ENCODE measurements at regions not wholly inside any gene's neighbourhood (a gene's known extent, or its start where the extent isn't known, plus 50 kb on each side); places are given as distances from the start of the nearest gene placed in this dataset.

DNA sequence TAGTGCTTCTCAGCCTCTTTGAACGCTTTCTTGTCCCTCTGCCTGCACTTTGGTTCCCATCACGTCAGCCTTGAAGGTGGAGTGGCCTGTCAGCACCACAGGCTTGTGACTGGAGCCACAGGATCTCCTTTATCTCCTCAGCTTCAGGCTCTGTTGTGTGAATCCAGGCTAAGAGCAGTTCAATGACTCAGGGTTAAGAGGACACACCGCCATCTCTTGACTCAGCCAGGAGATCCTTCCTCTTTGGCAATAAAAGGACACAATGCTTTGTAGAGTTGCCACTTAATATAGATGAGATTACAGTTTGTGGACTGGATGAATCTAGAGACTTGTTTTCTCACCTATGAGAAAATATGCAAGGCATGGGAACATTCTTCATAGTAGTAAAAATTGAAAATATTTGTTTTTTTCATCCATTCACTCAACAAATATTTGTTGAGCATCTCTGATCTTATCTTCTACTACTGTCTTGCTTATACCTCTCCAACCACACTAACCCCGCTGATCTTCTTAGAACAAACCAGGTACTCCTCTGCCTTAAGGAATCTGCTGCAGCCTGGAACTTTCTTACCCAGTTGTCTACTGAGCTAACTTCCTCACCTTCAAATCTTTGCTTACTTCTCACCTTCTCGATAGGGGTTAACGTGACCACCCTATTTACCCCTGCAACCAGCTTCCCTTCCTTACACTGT lies 62.3 kb downstream of the UCHL1 start:
- DNase-seq (ENCODE audit: low spot score), result no peak
- Histone ChIP-seq H3K9ac (ENCODE audit: low read depth in 1 of 2, low read length in 2 of 2) (no peak overlapping the region), H3K4me1 (ENCODE audit: control insufficient read depth in 4 of 4, insufficient read depth in 4 of 4, low read length in 3 of 4) (peaks cover 0 to 5% (median under 1%) of the 10 kb centered on the region in 4 donors), H3K9me3 (ENCODE audit: control insufficient read depth in 4 of 4, low read length in 3 of 4) (peaks cover 0 to 4% (median 0%) of the 10 kb centered on the region in 4 donors), H3K36me3 (ENCODE audit: control insufficient read depth in 4 of 4, insufficient read depth in 3 of 4, low read depth in 1 of 4, low read length in 3 of 4) (no peaks in the 10 kb centered on the region), H3K27me3 (ENCODE audit: control insufficient read depth in 4 of 4, insufficient read depth in 4 of 4, low read length in 3 of 4) (no peaks in the 10 kb centered on the region), H3K4me3 (ENCODE audit: low read depth in 1 of 3, low read length in 3 of 3) (no peak overlapping the region), H3K27ac (ENCODE audit: low read depth in 1 of 2, low read length in 2 of 2) (no peak overlapping the region)
- WGBS, result 55% methylated on average over 6 of the region's 6 CpGs
- TF ChIP-seq HNF4A (conservative IDR thresholded peaks at IDR 0.05) (peak in 1 of 2 donors; percentile 23), RAD21 (IDR thresholded peaks at IDR 0.05) (no peak)

GRCh38 chr4:41319553-41319952 lies 62.8 kb downstream of the UCHL1 start:
- Histone ChIP-seq H3K9me3 (ENCODE audit: control insufficient read depth in 4 of 4, low read length in 3 of 4) (peaks cover 0 to 4% (median 0%) of the 10 kb centered on the region in 4 donors), H3K27ac (ENCODE audit: low read depth in 1 of 2, low read length in 2 of 2) (no peak overlapping the region), H3K4me3 (ENCODE audit: low read depth in 1 of 3, low read length in 3 of 3) (no peak overlapping the region), H3K36me3 (ENCODE audit: control insufficient read depth in 4 of 4, insufficient read depth in 3 of 4, low read depth in 1 of 4, low read length in 3 of 4) (no peaks in the 10 kb centered on the region), H3K4me1 (ENCODE audit: control insufficient read depth in 4 of 4, insufficient read depth in 4 of 4, low read length in 3 of 4) (peaks cover 0 to 5% (median under 1%) of the 10 kb centered on the region in 4 donors), H3K27me3 (ENCODE audit: control insufficient read depth in 4 of 4, insufficient read depth in 4 of 4, low read length in 3 of 4) (no peaks in the 10 kb centered on the region), H3K9ac (ENCODE audit: low read depth in 1 of 2, low read length in 2 of 2) (no peak overlapping the region)
- 33% methylated on average over 5 of the region's 5 CpGs for whole genome bisulfite sequencing
- TF ChIP-seq REST (IDR thresholded peaks at IDR 0.05) (no peak), JUND (IDR thresholded peaks at IDR 0.05) (peak in 1 of 2 donors; percentile 85), YY1 (IDR thresholded peaks at IDR 0.05) (peak; percentile 52), MAX (IDR thresholded peaks at IDR 0.05) (peak; percentile 68), FOXA2 (IDR thresholded peaks at IDR 0.05) (peak; percentile 32), HNF4A (conservative IDR thresholded peaks at IDR 0.05) (peak in 1 of 2 donors; percentile 32), TAF1 (conservative IDR thresholded peaks at IDR 0.05) (no peak), RXRA (IDR thresholded peaks at IDR 0.05) (peak in 1 of 2 donors; percentile 48)
- TF ChIP-seq, protein P1, sequence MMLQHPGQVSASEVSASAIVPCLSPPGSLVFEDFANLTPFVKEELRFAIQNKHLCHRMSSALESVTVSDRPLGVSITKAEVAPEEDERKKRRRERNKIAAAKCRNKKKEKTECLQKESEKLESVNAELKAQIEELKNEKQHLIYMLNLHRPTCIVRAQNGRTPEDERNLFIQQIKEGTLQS (IDR thresholded peaks at IDR 0.05), result no peak
- no peak for DNase-seq (ENCODE audit: low spot score)

- WGBS, result 79% methylated on average over 1 of the region's 1 CpG
- no peak overlapping the region for H3K27ac ChIP-seq (ENCODE audit: low read depth in 1 of 2, low read length in 2 of 2)
- no peak for TF ChIP-seq GABPA (IDR thresholded peaks at IDR 0.05 in 1 of 2, conservative IDR thresholded peaks at IDR 0.05 in 1 of 2)
- no peak for TF ChIP-seq HNF4A (conservative IDR thresholded peaks at IDR 0.05)
- no peak for TF ChIP-seq NR2F2 (IDR thresholded peaks at IDR 0.05)
- no peak for TF ChIP-seq HNF4G (IDR thresholded peaks at IDR 0.05)
- TF ChIP-seq, protein P2, sequence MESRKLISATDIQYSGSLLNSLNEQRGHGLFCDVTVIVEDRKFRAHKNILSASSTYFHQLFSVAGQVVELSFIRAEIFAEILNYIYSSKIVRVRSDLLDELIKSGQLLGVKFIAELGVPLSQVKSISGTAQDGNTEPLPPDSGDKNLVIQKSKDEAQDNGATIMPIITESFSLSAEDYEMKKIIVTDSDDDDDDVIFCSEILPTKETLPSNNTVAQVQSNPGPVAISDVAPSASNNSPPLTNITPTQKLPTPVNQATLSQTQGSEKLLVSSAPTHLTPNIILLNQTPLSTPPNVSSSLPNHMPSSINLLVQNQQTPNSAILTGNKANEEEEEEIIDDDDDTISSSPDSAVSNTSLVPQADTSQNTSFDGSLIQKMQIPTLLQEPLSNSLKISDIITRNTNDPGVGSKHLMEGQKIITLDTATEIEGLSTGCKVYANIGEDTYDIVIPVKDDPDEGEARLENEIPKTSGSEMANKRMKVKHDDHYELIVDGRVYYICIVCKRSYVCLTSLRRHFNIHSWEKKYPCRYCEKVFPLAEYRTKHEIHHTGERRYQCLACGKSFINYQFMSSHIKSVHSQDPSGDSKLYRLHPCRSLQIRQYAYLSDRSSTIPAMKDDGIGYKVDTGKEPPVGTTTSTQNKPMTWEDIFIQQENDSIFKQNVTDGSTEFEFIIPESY (IDR thresholded peaks at IDR 0.05), result no peak
- no peak for TF ChIP-seq RAD21 (IDR thresholded peaks at IDR 0.05)
- no peak for TF ChIP-seq REST (IDR thresholded peaks at IDR 0.05)
- no peak for TF ChIP-seq YY1 (IDR thresholded peaks at IDR 0.05)
- no peak for TF ChIP-seq JUND (IDR thresholded peaks at IDR 0.05)
- TF ChIP-seq, protein P3, sequence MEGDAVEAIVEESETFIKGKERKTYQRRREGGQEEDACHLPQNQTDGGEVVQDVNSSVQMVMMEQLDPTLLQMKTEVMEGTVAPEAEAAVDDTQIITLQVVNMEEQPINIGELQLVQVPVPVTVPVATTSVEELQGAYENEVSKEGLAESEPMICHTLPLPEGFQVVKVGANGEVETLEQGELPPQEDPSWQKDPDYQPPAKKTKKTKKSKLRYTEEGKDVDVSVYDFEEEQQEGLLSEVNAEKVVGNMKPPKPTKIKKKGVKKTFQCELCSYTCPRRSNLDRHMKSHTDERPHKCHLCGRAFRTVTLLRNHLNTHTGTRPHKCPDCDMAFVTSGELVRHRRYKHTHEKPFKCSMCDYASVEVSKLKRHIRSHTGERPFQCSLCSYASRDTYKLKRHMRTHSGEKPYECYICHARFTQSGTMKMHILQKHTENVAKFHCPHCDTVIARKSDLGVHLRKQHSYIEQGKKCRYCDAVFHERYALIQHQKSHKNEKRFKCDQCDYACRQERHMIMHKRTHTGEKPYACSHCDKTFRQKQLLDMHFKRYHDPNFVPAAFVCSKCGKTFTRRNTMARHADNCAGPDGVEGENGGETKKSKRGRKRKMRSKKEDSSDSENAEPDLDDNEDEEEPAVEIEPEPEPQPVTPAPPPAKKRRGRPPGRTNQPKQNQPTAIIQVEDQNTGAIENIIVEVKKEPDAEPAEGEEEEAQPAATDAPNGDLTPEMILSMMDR (IDR thresholded peaks at IDR 0.05; ENCODE audit: low read depth, low read length, missing input control), result no peak
- TF ChIP-seq TAF1 (conservative IDR thresholded peaks at IDR 0.05), result no peak
These were observed 63.5 kb downstream of the UCHL1 start for GRCh38 chr4:41320278-41320677.

More at GRCh38 chr4:41320278-41320677, 63.5 kb downstream of the UCHL1 start:
- no peak for DNase-seq (ENCODE audit: low spot score)
- Histone ChIP-seq H3K36me3 (ENCODE audit: control insufficient read depth in 4 of 4, insufficient read depth in 3 of 4, low read depth in 1 of 4, low read length in 3 of 4) (no peaks in the 10 kb centered on the region), H3K27me3 (ENCODE audit: control insufficient read depth in 4 of 4, insufficient read depth in 4 of 4, low read length in 3 of 4) (no peaks in the 10 kb centered on the region), H3K9ac (ENCODE audit: low read depth in 1 of 2, low read length in 2 of 2) (no peak overlapping the region), H3K4me1 (ENCODE audit: control insufficient read depth in 4 of 4, insufficient read depth in 4 of 4, low read length in 3 of 4) (peaks cover 0 to 5% (median under 1%) of the 10 kb centered on the region in 4 donors), H3K4me3 (ENCODE audit: low read depth in 1 of 3, low read length in 3 of 3) (no peak overlapping the region), H3K9me3 (ENCODE audit: control insufficient read depth in 4 of 4, low read length in 3 of 4) (peaks cover 0 to 4% (median 0%) of the 10 kb centered on the region in 4 donors)
